H9 (cell line): ENCODE measurements at regions not wholly inside any gene's neighbourhood (a gene's known extent, or its start where the extent isn't known, plus 50 kb on each side); places are given as distances from the start of the nearest gene placed in this dataset.

Experiments
- DNase-seq: peaks from one replicate; pipeline ENCODE4 v3.0.0-alpha.2; 2017
- H2AFZ ChIP-seq: one replicate; pipeline ENCODE4 v1.6.1; 2013; ENCODE audit warnings: mild to moderate bottlenecking, low read length, control low read depth, moderate library complexity
- H2AK5ac ChIP-seq: 2 replicates; pipeline ENCODE4 v1.6.1; 2013; ENCODE audit warnings: low read length, control low read depth, mixed read lengths; ENCODE audit not compliant: insufficient read length
- H2BK120ac ChIP-seq: one replicate; pipeline ENCODE4 v1.6.1; 2013; ENCODE audit warnings: low read depth, mild to moderate bottlenecking, low read length, control low read depth, inconsistent platforms; ENCODE audit not compliant: poor library complexity, severe bottlenecking
- H2BK12ac ChIP-seq: 2 replicates; pipeline ENCODE4 v1.6.1; 2013; ENCODE audit warnings: low read length, control low read depth, mixed read lengths, low read depth; ENCODE audit not compliant: insufficient read length
- H2BK15ac ChIP-seq: 2 replicates; pipeline ENCODE4 v1.6.1; 2013; ENCODE audit warnings: low read depth, low read length, control low read depth
- H2BK20ac ChIP-seq: one replicate; pipeline ENCODE4 v1.6.1; 2013; ENCODE audit warnings: low read depth, mild to moderate bottlenecking, low read length, control low read depth, inconsistent platforms; ENCODE audit not compliant: poor library complexity, severe bottlenecking
- H2BK5ac ChIP-seq: 2 replicates; pipeline ENCODE4 v1.6.1; 2013; ENCODE audit warnings: low read length, control low read depth, mixed read lengths; ENCODE audit not compliant: insufficient read length
- H3K14ac ChIP-seq: 2 replicates; pipeline ENCODE4 v1.6.1; 2013; ENCODE audit warnings: low read length, control low read depth; ENCODE audit not compliant: insufficient read depth
- H3K18ac ChIP-seq: 2 replicates; pipeline ENCODE4 v1.6.1; 2013; ENCODE audit warnings: low read depth, mild to moderate bottlenecking, mixed read lengths, low read length, control low read depth; ENCODE audit not compliant: insufficient read length
- H3K23ac ChIP-seq: 2 replicates; pipeline ENCODE4 v1.6.1; 2013; ENCODE audit warnings: low read length, control low read depth, mixed read lengths, low read depth; ENCODE audit not compliant: insufficient read length
- H3K23me2 ChIP-seq: 2 replicates; pipeline ENCODE4 v1.6.1; 2013; ENCODE audit warnings: low read depth, mild to moderate bottlenecking, mixed read lengths, low read length, control low read depth; ENCODE audit not compliant: insufficient read length, poor library complexity, severe bottlenecking
- H3K27ac ChIP-seq: 2 replicates; pipeline ENCODE4 v1.5.1; 2013; ENCODE audit warnings: low read length, control low read depth, mixed read lengths, low read depth; ENCODE audit not compliant: insufficient read length
- H3K27me3 ChIP-seq: 2 replicates; pipeline ENCODE4 v1.6.1; 2013; ENCODE audit warnings: low read length, control low read depth, inconsistent platforms; ENCODE audit not compliant: insufficient read depth
- H3K4ac ChIP-seq: 2 replicates; pipeline ENCODE4 v1.6.1; 2013; ENCODE audit warnings: low read depth, mild to moderate bottlenecking, control low read depth, inconsistent platforms, low read length, moderate library complexity
- H3K4me1 ChIP-seq: 2 replicates; pipeline ENCODE4 v1.6.1; 2013; ENCODE audit warnings: low read length, control low read depth, inconsistent platforms; ENCODE audit not compliant: insufficient read depth
- H3K4me2 ChIP-seq: 2 replicates; pipeline ENCODE4 v1.6.1; 2013; ENCODE audit warnings: low read length, control low read depth, mixed read lengths; ENCODE audit not compliant: insufficient read length, insufficient read depth
- H3K56ac ChIP-seq: 2 replicates; pipeline ENCODE4 v1.6.1; 2013; ENCODE audit warnings: low read depth, mild to moderate bottlenecking, mixed read lengths, low read length, control low read depth; ENCODE audit not compliant: insufficient read length
- H3K79me1 ChIP-seq: 2 replicates; pipeline ENCODE4 v1.6.1; 2013; ENCODE audit warnings: low read depth, mild to moderate bottlenecking, moderate library complexity, low read length, control low read depth, inconsistent platforms; ENCODE audit not compliant: insufficient read depth, poor library complexity, severe bottlenecking
- H3K79me2 ChIP-seq: 2 replicates; pipeline ENCODE4 v1.6.1; 2013; ENCODE audit warnings: low read length, control low read depth, inconsistent platforms; ENCODE audit not compliant: insufficient read depth
- H3K9ac ChIP-seq: 2 replicates; pipeline ENCODE4 v1.6.1; 2013; ENCODE audit warnings: low read length, control low read depth, mixed read lengths; ENCODE audit not compliant: insufficient read length; ENCODE audit errors: extremely low read depth
- H3K9me3 ChIP-seq: one replicate; pipeline ENCODE4 v1.6.1; 2013; ENCODE audit warnings: low read depth, low read length, inconsistent platforms; ENCODE audit not compliant: control insufficient read depth
- H3T11ph ChIP-seq: one replicate; pipeline ENCODE4 v1.6.1; 2013; ENCODE audit warnings: mild to moderate bottlenecking, low read length, control low read depth, inconsistent platforms
- H4K20me1 ChIP-seq: one replicate; pipeline ENCODE4 v1.6.1; 2013; ENCODE audit not compliant: control insufficient read depth, insufficient read length, insufficient read depth
- H4K5ac ChIP-seq: 2 replicates; pipeline ENCODE4 v1.6.1; 2013; ENCODE audit warnings: low read depth, mild to moderate bottlenecking, mixed read lengths, low read length, control low read depth; ENCODE audit not compliant: insufficient read length
- H4K8ac ChIP-seq: replicated peaks from 2 replicates; pipeline ENCODE4 v1.6.1; 2013; ENCODE audit warnings: low read length, control low read depth, mixed read lengths, low read depth; ENCODE audit not compliant: insufficient read length
- H4K91ac ChIP-seq: 2 replicates; pipeline ENCODE4 v1.6.1; 2013; ENCODE audit warnings: low read depth, mild to moderate bottlenecking, moderate library complexity, mixed read lengths, low read length, control low read depth; ENCODE audit not compliant: insufficient read length
- H3K27ac Mint-ChIP-seq, 3 experiments: 2 replicates in 2 of 3; 3 replicates in 1 of 3; pipeline ENCODE4 v1.8.0; 2020 to 2021; ENCODE audit warnings: mixed read lengths in 3 of 3, mild to moderate bottlenecking in 1 of 3, moderate library complexity in 1 of 3
- H3K27me3 Mint-ChIP-seq: 2 replicates; pipeline ENCODE4 v1.8.0; 2021; ENCODE audit warnings: low read depth, mild to moderate bottlenecking, moderate library complexity, mixed read lengths
- H3K36me3 Mint-ChIP-seq, 3 experiments: 2 replicates in 2 of 3; 3 replicates in 1 of 3; pipeline ENCODE4 v1.8.0; 2020 to 2021; ENCODE audit warnings: low read depth in 3 of 3, mixed read lengths in 3 of 3; ENCODE audit not compliant: insufficient read depth in 1 of 3
- H3K4me1 Mint-ChIP-seq, 2 experiments: 2 replicates each; pipeline ENCODE4 v1.8.0; 2020; ENCODE audit warnings: mixed read lengths in 2 of 2
- H3K4me3 Mint-ChIP-seq, 2 experiments: 2 replicates in 1 of 2; 3 replicates in 1 of 2; pipeline ENCODE4 v1.8.0; 2020 to 2021; ENCODE audit warnings: mild to moderate bottlenecking in 2 of 2, mixed read lengths in 2 of 2, moderate library complexity in 1 of 2
- H3K9me3 Mint-ChIP-seq, 2 experiments: 2 replicates in 1 of 2; 3 replicates in 1 of 2; pipeline ENCODE4 v1.8.0; 2020; ENCODE audit warnings: mild to moderate bottlenecking in 2 of 2, mixed read lengths in 2 of 2, moderate library complexity in 1 of 2
- WGBS: extraction: QIAGEN DNeasy Blood & Tissue Kit; methylation state at CpG from one replicate; pipeline ENCODE4 v1.1.7; 2013; ENCODE audit warnings: missing lambda C conversion rate, low lambda C conversion rate, mixed read lengths; ENCODE audit not compliant: insufficient read length; ENCODE audit errors: extremely low coverage; 5-methylcytosine and 5-hydroxymethylcytosine counted together
- TF ChIP-seq, protein P1 (sequence below): fragments of 200-600 bp; sonication (generic); conservative IDR thresholded peaks from 3 replicates; pipeline ENCODE4 v1.8.0; 2021; ENCODE audit warnings: antibody characterized with exemption, mild to moderate bottlenecking

DNA sequence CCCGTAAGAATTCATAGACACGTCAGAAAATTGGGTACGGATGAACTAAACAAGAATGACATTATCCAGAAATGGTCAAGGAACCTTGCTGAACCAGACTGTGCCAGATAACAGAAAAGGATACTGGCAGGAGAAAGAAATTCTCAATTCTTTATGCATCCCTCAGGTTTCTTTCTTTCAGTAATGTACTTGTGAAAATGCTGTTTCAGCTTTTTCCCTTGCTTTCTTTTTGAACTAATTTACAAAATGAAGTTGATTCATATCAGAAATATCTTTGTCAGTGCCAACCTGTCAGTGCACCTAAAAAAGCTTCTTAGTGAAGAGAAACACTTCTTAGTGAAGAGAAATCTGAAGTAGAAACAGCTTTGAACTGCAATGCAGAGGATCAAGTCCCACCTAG is 643.6 kb upstream of the RORB start:
- Histone ChIP-seq H2BK20ac (no peak overlapping the region), H2AK5ac (no peak overlapping the region)
- WGBS: no CpG with 5 or more reads among the region's 3 CpGs

More for the DNA sequence above, 643.6 kb upstream of the RORB start:
- Mint-ChIP-seq H3K9me3 (peaks cover 0 to 5% of the 10 kb centered on the region in 2 experiments; a peak in 3 of 5 replicates), H3K36me3 (peaks cover 0 to 10% (median 7%) of the 10 kb centered on the region in 3 experiments; a peak in 6 of 7 replicates), H3K27me3 (no peaks in the 10 kb centered on the region), H3K4me1 (peaks cover 4% of the 10 kb centered on the region in 2 experiments; a peak in 2 of 4 replicates), H3K4me3 (no peak overlapping the region), H3K27ac (no peak overlapping the region)
- no peak overlapping the region for H3K9ac ChIP-seq
- H2BK5ac ChIP-seq: no peak overlapping the region
- H2BK12ac ChIP-seq: no peak overlapping the region
- no peak overlapping the region for H4K91ac ChIP-seq
- no peak overlapping the region for H3K56ac ChIP-seq
- no peak overlapping the region for H3K4ac ChIP-seq
- no peaks in the 10 kb centered on the region for H3K27me3 ChIP-seq
- H3K79me2 ChIP-seq: no peaks in the 10 kb centered on the region
- H3K4me1 ChIP-seq: no peaks in the 10 kb centered on the region
- no peak overlapping the region for H4K8ac ChIP-seq
- H3K79me1 ChIP-seq: no peaks in the 10 kb centered on the region
- H4K5ac ChIP-seq: no peak overlapping the region
- no peaks in the 10 kb centered on the region for H4K20me1 ChIP-seq
- TF ChIP-seq, protein P1, sequence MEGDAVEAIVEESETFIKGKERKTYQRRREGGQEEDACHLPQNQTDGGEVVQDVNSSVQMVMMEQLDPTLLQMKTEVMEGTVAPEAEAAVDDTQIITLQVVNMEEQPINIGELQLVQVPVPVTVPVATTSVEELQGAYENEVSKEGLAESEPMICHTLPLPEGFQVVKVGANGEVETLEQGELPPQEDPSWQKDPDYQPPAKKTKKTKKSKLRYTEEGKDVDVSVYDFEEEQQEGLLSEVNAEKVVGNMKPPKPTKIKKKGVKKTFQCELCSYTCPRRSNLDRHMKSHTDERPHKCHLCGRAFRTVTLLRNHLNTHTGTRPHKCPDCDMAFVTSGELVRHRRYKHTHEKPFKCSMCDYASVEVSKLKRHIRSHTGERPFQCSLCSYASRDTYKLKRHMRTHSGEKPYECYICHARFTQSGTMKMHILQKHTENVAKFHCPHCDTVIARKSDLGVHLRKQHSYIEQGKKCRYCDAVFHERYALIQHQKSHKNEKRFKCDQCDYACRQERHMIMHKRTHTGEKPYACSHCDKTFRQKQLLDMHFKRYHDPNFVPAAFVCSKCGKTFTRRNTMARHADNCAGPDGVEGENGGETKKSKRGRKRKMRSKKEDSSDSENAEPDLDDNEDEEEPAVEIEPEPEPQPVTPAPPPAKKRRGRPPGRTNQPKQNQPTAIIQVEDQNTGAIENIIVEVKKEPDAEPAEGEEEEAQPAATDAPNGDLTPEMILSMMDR: no peak
- no peak overlapping the region for H2AFZ ChIP-seq
- H3K18ac ChIP-seq: no peak overlapping the region
- DNase-seq: no peak
- H3T11ph ChIP-seq: no peak overlapping the region
- H3K9me3 ChIP-seq: no peaks in the 10 kb centered on the region
- H3K14ac ChIP-seq: no peak overlapping the region
- H2BK15ac ChIP-seq: no peak overlapping the region
- no peak overlapping the region for H3K4me2 ChIP-seq
- no peaks in the 10 kb centered on the region for H3K23me2 ChIP-seq
- no peak overlapping the region for H3K23ac ChIP-seq
- no peak overlapping the region for H3K27ac ChIP-seq
- no peak overlapping the region for H2BK120ac ChIP-seq
